Right atrium auricular region (tissue), 2 donors: ENCODE measurements at regions not wholly inside any gene's neighbourhood (a gene's known extent, or its start where the extent isn't known, plus 50 kb on each side); places are given as distances from the start of the nearest gene placed in this dataset.
A peak's percentile ranks its signal among the peaks of the same experiment; 100 is the strongest.
"Not testable (repeated sequence)": the region's sequence is repeated elsewhere in the genome, so short reads cannot be mapped to it uniquely, and the experiment has no call there.

Experiments used
- DNase-seq: peaks from one replicate; pipeline ENCODE4 v3.0.0-alpha.2; 2019; ENCODE audit warnings: low spot score
- H3K27ac ChIP-seq, 2 donors: fragments of 200-600 bp; sonication (generic); 1 replicate in 1 of 2; 2 replicates in 1 of 2; pipeline ENCODE4 v1.5.1; 2016 to 2019
- H3K27me3 ChIP-seq, 2 donors: fragments of 200-600 bp; sonication (generic); one replicate each; pipeline versions ENCODE4 v1.5.1 to v1.6.0; 2017 to 2019
- H3K36me3 ChIP-seq: fragments of 200-600 bp; sonication (generic); one replicate; pipeline ENCODE4 v1.5.1; 2016
- H3K4me1 ChIP-seq, 2 donors: fragments of 200-600 bp; sonication (generic); one replicate each; pipeline versions ENCODE4 v1.5.1 to v1.6.0; 2017 to 2019
- H3K4me3 ChIP-seq, 2 donors: fragments of 200-600 bp; sonication (generic); 1 replicate in 1 of 2; 2 replicates in 1 of 2; pipeline ENCODE4 v1.5.1; 2017 to 2019; ENCODE audit warnings: mild to moderate bottlenecking in 1 of 2, moderate library complexity in 1 of 2
- H3K9me3 ChIP-seq, 2 donors: fragments of 200-600 bp; sonication (generic); one replicate each; pipeline ENCODE4 v1.5.1; 2019
- TF ChIP-seq, protein P1 (sequence below), 2 donors: fragments of 200-600 bp; sonication (generic); IDR thresholded peaks; one replicate each; pipeline ENCODE4 v1.5.1; 2019; ENCODE audit warnings: antibody characterized with exemption in 2 of 2

DNA sequence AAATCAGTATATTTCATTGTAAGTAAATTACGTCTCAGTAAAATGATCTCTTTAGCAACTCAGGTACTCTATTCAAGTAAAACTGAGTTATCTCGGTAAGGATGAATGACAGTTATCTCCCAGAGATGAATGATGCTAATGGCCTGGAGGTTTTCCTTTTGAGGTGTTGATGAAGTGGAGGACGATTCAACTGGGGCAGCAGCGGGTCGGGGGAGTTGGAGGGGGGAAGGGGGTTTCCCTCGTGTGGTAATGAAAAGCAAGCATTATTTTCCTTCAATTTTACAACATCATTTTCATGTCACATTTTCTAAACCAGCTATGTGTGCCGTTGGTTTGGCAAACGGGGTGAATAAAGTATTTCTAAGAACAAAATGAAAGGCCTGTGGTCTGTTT, 92.4 kb upstream of the ATXN3L start:
- Histone ChIP-seq H3K27me3 (no peaks in the 10 kb centered on the region), H3K9me3 (peaks cover 0 to 8% of the 10 kb centered on the region in 2 donors), H3K4me3 (no peak overlapping the region), H3K27ac (no peak overlapping the region), H3K4me1 (no peaks in the 10 kb centered on the region), H3K36me3 (no peaks in the 10 kb centered on the region)
- TF ChIP-seq, protein P1, sequence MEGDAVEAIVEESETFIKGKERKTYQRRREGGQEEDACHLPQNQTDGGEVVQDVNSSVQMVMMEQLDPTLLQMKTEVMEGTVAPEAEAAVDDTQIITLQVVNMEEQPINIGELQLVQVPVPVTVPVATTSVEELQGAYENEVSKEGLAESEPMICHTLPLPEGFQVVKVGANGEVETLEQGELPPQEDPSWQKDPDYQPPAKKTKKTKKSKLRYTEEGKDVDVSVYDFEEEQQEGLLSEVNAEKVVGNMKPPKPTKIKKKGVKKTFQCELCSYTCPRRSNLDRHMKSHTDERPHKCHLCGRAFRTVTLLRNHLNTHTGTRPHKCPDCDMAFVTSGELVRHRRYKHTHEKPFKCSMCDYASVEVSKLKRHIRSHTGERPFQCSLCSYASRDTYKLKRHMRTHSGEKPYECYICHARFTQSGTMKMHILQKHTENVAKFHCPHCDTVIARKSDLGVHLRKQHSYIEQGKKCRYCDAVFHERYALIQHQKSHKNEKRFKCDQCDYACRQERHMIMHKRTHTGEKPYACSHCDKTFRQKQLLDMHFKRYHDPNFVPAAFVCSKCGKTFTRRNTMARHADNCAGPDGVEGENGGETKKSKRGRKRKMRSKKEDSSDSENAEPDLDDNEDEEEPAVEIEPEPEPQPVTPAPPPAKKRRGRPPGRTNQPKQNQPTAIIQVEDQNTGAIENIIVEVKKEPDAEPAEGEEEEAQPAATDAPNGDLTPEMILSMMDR (IDR thresholded peaks at IDR 0.05): no peak
- DNase-seq: no peak

DNA sequence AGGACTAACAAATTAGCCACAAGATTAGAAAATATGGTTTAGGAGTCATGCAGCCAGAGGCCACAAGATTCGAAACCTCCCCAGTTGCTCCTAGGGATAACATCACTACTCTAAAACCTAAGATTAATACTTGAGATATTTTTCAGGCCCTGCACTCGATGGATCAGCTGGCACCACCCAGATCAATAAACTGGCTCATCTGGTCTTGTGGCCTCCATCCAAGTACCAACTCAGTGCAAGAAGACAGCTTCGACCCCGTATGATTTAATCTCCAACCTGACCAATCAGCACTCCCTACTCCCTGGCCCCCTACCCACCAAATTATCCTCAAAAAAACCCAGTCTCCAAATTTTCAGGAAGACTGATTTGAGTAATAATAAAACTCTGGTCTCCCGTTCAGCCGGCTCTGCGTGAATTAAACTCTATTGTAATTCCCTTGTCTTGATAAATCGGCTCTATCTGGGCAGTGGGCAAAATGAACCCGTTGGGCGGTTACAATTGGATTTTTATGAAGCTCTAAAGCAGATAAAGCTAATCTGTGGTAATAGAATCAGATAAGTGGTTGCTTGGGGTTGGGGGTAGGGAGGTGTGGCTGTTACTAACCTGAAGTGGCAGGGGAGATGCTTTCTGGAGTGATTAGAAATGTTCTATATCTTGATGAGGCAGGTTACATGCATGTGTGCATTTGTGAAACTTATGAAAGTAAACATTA, 91.8 kb upstream of the ATXN3L start:
- no peak overlapping the region for H3K4me3 ChIP-seq
- H3K27me3 ChIP-seq: no peaks in the 10 kb centered on the region
- no peaks in the 10 kb centered on the region for H3K36me3 ChIP-seq
- peaks cover 0 to 8% of the 10 kb centered on the region in 2 donors for H3K9me3 ChIP-seq
- TF ChIP-seq, protein P1 (IDR thresholded peaks at IDR 0.05): no peak
- no peaks in the 10 kb centered on the region for H3K4me1 ChIP-seq
- DNase-seq: no peak
- H3K27ac ChIP-seq: no peak overlapping the region

DNA sequence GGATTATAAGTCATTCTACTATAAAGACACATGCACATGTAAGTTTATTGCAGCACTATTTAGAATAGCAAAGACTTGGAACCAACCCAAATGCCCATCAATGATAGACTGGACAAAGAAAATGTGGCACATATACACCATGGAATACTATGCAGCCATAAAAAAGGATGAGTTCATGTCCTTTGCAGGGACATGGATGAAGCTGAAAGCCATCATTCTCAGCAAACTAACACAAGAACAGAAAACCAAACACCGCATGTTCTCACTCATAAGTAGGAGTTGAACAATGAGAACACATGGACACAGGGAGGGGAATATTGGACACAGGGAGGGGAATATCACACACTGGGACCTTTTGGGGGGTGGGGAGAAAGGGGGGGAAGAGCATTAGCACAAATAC, 88.7 kb upstream of the ATXN3L start:
- DNase-seq, H3K4me1 ChIP-seq, H3K36me3 ChIP-seq, H3K9me3 ChIP-seq, H3K27ac ChIP-seq, H3K27me3 ChIP-seq, H3K4me3 ChIP-seq: not testable (repeated sequence)

DNA sequence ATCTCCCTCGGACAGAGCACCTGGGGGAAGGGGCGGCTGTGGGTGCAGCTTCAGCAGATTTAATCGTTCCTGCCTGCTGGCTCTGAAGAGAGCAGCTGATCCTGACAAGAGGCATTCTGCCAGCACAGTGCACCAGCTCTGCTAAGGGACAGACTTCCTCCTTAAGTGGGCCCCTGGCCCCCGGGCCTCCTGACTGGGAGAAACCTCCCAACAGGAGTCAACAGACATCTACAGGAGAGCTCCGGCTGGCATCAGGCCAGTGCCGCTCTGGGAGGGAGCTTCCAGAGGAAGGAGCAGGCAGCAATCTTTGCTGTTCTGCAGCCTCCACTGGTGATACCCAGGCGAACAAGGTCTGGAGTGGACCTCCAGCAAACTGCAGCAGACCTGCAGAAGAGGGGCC, 84.9 kb upstream of the ATXN3L start:
- H3K4me3 ChIP-seq, DNase-seq, H3K9me3 ChIP-seq, H3K27me3 ChIP-seq, H3K27ac ChIP-seq, H3K4me1 ChIP-seq, H3K36me3 ChIP-seq: not testable (repeated sequence)

DNA sequence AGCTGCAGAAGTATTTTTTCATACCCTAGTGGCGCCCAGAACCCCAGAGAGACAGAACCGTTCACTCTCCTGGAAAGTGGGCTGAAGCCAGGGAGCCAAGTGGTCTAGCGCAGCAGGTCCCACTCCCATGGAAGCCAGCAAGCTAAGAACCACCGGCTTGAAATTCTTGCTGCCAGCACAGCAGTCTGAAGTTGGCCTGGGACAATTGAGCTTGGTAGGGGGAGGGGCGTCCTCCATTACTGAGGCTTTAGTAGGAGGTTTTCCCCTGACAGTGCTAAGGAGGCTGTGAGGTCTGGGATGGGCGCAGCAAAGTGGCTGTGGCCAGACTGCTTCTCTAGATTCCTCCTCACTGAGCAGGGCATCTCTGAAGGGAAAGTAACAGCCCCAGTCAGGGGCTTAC, 84.5 kb upstream of the ATXN3L start:
- DNase-seq: no peak
- Histone ChIP-seq H3K27ac (no peak overlapping the region), H3K4me3 (no peak overlapping the region), H3K27me3 (no peaks in the 10 kb centered on the region), H3K4me1 (no peaks in the 10 kb centered on the region), H3K36me3 (no peaks in the 10 kb centered on the region), H3K9me3 (peaks cover 0 to 8% of the 10 kb centered on the region in 2 donors)
- TF ChIP-seq, protein P1 (IDR thresholded peaks at IDR 0.05): no peak

DNA sequence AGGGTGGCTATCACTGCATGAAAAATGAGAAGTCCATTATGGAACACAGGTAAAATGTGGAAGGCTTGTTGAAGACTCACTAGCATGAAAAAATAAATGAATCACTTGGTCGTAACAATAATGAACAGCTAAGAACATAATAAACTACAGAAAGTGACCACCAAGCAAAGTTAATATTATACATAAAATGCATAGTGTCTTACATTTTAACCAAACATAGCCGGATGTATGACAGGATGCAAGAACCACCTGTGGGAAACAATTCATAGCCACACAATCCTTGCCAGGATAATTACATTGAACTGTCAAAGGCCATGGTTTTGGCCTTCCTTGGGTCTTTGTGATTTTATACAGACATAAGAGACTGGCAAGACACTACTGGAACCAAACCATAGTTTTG, 81.9 kb upstream of the ATXN3L start:
- H3K4me3 ChIP-seq: no peak overlapping the region
- H3K27ac ChIP-seq: no peak overlapping the region
- TF ChIP-seq, protein P1 (IDR thresholded peaks at IDR 0.05): no peak
- no peaks in the 10 kb centered on the region for H3K36me3 ChIP-seq
- no peaks in the 10 kb centered on the region for H3K4me1 ChIP-seq
- no peaks in the 10 kb centered on the region for H3K9me3 ChIP-seq
- no peak for DNase-seq
- H3K27me3 ChIP-seq: no peaks in the 10 kb centered on the region

DNA sequence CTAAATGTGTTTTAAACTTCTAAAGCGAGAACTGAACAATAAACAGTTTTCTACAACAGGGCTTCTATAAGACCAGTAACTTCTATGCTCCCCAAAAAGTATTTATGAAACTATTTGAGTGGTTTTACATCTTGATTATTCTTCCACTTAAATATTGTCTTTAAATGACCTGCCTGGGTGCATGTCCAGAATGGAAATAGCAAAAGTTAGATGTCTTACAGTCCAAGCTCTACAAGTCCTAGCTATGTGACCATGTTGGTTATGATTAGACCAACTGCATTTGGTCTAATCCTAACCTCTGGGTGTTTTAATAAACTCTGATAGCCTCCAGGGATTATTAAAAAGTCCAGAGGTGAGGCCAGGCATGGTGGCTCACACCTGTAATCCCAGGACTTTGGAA, 79.0 kb upstream of the ATXN3L start:
- Histone ChIP-seq H3K4me1 (no peaks in the 10 kb centered on the region), H3K27ac (peak overlapping the region in 1 of 2 donors; percentile 24), H3K4me3 (no peak overlapping the region), H3K9me3 (no peaks in the 10 kb centered on the region), H3K36me3 (no peaks in the 10 kb centered on the region), H3K27me3 (no peaks in the 10 kb centered on the region)
- TF ChIP-seq, protein P1 (IDR thresholded peaks at IDR 0.05): no peak
- DNase-seq: no peak
